GM20431 (cell line): ENCODE measurements at regions not wholly inside any gene's neighbourhood (a gene's known extent, or its start where the extent isn't known, plus 50 kb on each side); places are given as distances from the start of the nearest gene placed in this dataset.
"Not testable (repeated sequence)": the region's sequence is repeated elsewhere in the genome, so short reads cannot be mapped to it uniquely, and the experiment has no call there.

Experiments used
- in situ Hi-C: fragments of 300-500 bp; cut with MseI, MboI; formaldehyde crosslinking; loops from one replicate; pipeline ENCODE4 v1.15.0; 2020; ENCODE audit warnings: low sequenced_read_pairs; ENCODE audit not compliant: unreplicated experiment

GRCh38 chr13:103523858-103524257, 457.6 kb upstream of the SLC10A2 start:
- in situ Hi-C loops = no loop called here

GRCh38 chr13:103521532-103521931, 455.3 kb upstream of the SLC10A2 start:
- in situ Hi-C loops = no loop called here

GRCh38 chr13:103517768-103518102, 451.5 kb upstream of the SLC10A2 start:
- in situ Hi-C loops = no loop called here

- in situ Hi-C loops = no loop called here
These were observed 451.0 kb upstream of the SLC10A2 start for GRCh38 chr13:103517066-103517767.

GRCh38 chr13:103516015-103516795, 450.0 kb upstream of the SLC10A2 start:
- in situ Hi-C loops = no loop called here

- in situ Hi-C loops = no loop called here
These were observed 449.2 kb upstream of the SLC10A2 start for GRCh38 chr13:103515410-103515809.

GRCh38 chr13:103514619-103515018, 448.4 kb upstream of the SLC10A2 start:
- in situ Hi-C loops = no loop called here

- in situ Hi-C loops = no loop called here
These were observed 448.0 kb upstream of the SLC10A2 start for GRCh38 chr13:103514188-103514587.

GRCh38 chr13:103510007-103510535, 443.9 kb upstream of the SLC10A2 start:
- in situ Hi-C loops = no loop called here

- in situ Hi-C loops = no loop called here
These were observed 431.2 kb upstream of the SLC10A2 start for GRCh38 chr13:103497404-103497803.

- in situ Hi-C loops = no loop called here
These were observed 421.6 kb upstream of the SLC10A2 start for GRCh38 chr13:103487841-103488240.

- in situ Hi-C loops = no loop called here
These were observed 406.9 kb upstream of the SLC10A2 start for GRCh38 chr13:103473081-103473480.

- in situ Hi-C loops = no loop called here
These were observed 405.7 kb upstream of the SLC10A2 start for GRCh38 chr13:103471896-103472295.

- in situ Hi-C loops = no loop called here
These were observed 403.6 kb upstream of the SLC10A2 start for GRCh38 chr13:103469771-103470170.

- in situ Hi-C loops = no loop called here
These were observed 400.5 kb upstream of the SLC10A2 start for GRCh38 chr13:103466761-103467160.

GRCh38 chr13:103460246-103460645, 394.0 kb upstream of the SLC10A2 start:
- in situ Hi-C loops = not testable (repeated sequence)

- in situ Hi-C loops = not testable (repeated sequence)
These were observed 390.8 kb upstream of the SLC10A2 start for GRCh38 chr13:103457050-103457449.

- in situ Hi-C loops = no loop called here
These were observed 385.4 kb upstream of the SLC10A2 start for GRCh38 chr13:103451656-103452055.

- in situ Hi-C loops = no loop called here
These were observed 377.4 kb upstream of the SLC10A2 start for GRCh38 chr13:103443604-103444003.

- in situ Hi-C loops = no loop called here
These were observed 371.4 kb upstream of the SLC10A2 start for GRCh38 chr13:103437651-103438050.

GRCh38 chr13:103436057-103436654, 369.9 kb upstream of the SLC10A2 start:
- in situ Hi-C loops = no loop called here
